Mucosa of stomach (tissue), 1 donor: ENCODE measurements at regions not wholly inside any gene's neighbourhood (a gene's known extent, or its start where the extent isn't known, plus 50 kb on each side); places are given as distances from the start of the nearest gene placed in this dataset.

Experiments
- H3K27me3 ChIP-seq: one replicate; pipeline ENCODE4 v1.7.0; 2013; ENCODE audit warnings: mild to moderate bottlenecking, low read length; ENCODE audit not compliant: control insufficient read depth, insufficient read depth
- H3K36me3 ChIP-seq: one replicate; pipeline ENCODE4 v1.7.0; 2013; ENCODE audit warnings: low read length; ENCODE audit not compliant: control insufficient read depth, insufficient read depth
- H3K4me1 ChIP-seq: one replicate; pipeline ENCODE4 v1.7.0; 2013; ENCODE audit warnings: mild to moderate bottlenecking, low read length; ENCODE audit not compliant: control insufficient read depth, insufficient read depth
- H3K4me3 ChIP-seq: one replicate; pipeline ENCODE4 v1.7.0; 2013; ENCODE audit warnings: low read length
- H3K9ac ChIP-seq: one replicate; pipeline ENCODE4 v1.7.0; 2013; ENCODE audit warnings: mild to moderate bottlenecking, low read length, moderate library complexity
- H3K9me3 ChIP-seq: one replicate; pipeline ENCODE4 v1.7.0; 2013; ENCODE audit warnings: mild to moderate bottlenecking, low read length, moderate library complexity; ENCODE audit not compliant: control insufficient read depth
- donor health status: Pancreatic carcinoma.

DNA sequence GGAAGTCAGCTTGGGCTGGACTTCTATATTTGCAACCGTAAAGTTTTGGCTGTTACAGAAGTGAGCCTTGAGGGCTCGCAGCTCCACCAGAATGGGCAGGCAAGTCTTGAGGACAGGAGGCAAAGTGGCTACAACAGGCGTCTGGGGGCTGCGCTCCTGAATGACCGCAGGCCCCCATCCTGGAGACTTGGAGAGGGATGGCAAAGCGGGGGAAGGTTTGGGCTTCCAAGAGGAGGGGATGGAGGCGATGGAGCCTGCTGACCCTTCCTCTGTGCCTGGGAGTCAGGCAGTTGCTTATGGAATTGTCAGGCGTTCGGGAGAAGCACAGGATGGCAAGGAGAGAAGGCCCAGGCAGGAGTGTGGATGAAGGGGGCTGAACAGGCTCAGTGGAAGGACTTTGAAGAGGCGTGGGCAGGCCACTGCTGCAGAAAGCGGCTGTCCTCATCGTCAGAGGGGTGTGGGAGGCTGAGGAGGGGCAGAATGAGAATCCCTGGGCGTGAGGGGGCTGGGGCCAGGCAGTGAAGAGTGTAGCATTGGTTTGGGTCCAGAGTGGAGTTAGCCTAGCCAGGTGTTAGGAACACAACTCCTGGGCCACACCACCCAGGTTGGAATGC, 72.3 kb downstream of the INHBB start:
- Histone ChIP-seq H3K27me3 (peaks cover 8% of the 10 kb centered on the region), H3K36me3 (no peaks in the 10 kb centered on the region), H3K4me1 (peaks cover 11% of the 10 kb centered on the region), H3K9ac (no peak overlapping the region), H3K4me3 (no peak overlapping the region), H3K9me3 (no peaks in the 10 kb centered on the region)

DNA sequence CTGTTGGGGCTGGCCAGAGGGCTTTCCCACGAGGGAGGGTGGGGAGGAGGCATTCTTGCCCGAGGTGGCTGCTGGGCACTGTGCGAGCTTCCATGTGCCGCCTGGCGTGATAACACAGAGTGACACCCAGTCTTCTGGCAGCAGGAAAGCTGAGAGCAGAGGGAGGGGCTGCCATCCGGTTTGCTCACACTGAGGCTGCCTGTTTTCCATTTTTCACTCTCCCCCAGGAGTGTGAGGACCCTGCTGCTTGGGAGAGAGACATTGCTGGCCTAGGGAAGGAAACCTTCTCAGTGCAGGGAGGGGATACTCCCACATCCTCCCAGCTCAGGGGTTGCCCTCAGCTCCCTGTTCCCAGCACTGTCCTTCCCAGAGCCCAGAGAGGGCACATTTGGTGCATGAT, 73.1 kb downstream of the INHBB start:
- no peaks in the 10 kb centered on the region for H3K9me3 ChIP-seq
- no peak overlapping the region for H3K4me3 ChIP-seq
- H3K36me3 ChIP-seq = no peaks in the 10 kb centered on the region
- peaks cover 8% of the 10 kb centered on the region for H3K27me3 ChIP-seq
- H3K4me1 ChIP-seq = peaks cover 11% of the 10 kb centered on the region
- H3K9ac ChIP-seq = no peak overlapping the region

DNA sequence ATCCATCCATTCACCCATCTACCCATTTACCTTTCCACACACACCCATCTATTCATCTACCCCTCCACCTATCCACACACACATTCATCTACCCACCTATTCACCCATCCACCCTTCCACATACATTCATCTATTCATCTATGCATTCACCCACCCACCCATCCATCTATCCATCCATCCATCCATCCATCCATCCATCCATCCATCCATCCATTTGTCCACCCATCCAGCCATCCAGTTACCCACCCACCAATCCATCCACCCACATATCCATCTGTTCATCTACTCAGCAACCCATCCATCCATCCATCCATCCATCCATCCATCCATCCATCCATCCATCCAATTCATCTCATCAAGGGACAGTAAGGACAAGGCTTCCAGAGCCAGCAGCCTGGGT, 74.0 kb downstream of the INHBB start:
- Histone ChIP-seq H3K9ac (no peak overlapping the region), H3K27me3 (peaks cover 8% of the 10 kb centered on the region), H3K36me3 (no peaks in the 10 kb centered on the region), H3K4me3 (no peak overlapping the region), H3K4me1 (peaks cover 11% of the 10 kb centered on the region), H3K9me3 (no peaks in the 10 kb centered on the region)

DNA sequence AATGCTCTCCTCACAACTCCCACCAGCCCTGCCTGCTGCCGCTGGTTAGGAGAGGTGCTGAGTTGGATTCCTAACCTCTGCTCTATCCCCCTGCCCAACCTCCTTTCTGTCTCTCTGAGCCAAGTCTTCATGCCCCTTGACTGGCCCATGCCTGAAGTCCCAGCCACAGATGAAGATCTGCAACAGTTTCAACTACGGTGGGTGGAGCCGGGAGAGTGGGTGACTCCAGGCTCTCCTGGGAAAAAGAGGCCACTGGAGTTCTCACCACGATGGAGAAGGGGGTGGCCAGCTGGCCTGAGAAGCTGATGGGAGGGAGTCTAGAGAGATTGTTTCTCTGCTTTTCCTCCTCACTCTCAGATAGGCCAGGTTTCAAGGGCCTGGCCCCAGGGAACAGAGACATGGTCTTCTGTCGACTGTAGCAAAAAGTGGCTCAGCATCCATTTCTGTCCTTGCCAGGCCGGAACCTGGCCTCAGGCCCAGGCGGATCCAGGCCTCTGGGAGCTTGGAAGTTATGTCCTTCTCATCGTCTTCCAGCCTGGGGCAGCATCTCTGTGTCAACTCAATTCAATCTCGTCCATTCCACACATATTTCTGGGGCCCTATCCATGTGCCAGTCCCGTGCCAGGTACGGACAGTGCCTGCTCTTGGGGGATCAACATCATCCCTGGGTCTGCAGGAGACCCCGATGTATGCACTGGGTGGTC, 75.3 kb downstream of the INHBB start:
- Histone ChIP-seq H3K9me3 (no peaks in the 10 kb centered on the region), H3K27me3 (peaks cover 8% of the 10 kb centered on the region), H3K4me1 (peaks cover 11% of the 10 kb centered on the region), H3K9ac (no peak overlapping the region), H3K4me3 (no peak overlapping the region), H3K36me3 (no peaks in the 10 kb centered on the region)

DNA sequence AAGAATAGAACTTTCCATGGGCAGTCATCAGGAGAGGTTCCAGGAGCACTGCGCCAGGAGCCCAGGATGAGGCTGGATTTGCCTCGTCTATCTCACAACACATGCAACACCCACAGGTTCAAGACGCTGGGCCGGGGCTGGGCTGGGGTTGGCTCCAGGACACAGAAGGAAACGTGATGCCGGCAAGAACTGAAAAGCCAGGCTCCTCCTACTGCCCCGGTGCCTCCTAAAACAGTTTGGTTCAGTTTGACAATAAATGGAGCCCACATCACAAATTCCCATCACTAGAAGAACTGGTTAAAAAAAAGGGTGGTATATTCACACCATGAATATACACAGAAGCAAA, 75.9 kb downstream of the INHBB start:
- no peak overlapping the region for H3K9ac ChIP-seq
- peaks cover 11% of the 10 kb centered on the region for H3K27me3 ChIP-seq
- no peaks in the 10 kb centered on the region for H3K36me3 ChIP-seq

DNA sequence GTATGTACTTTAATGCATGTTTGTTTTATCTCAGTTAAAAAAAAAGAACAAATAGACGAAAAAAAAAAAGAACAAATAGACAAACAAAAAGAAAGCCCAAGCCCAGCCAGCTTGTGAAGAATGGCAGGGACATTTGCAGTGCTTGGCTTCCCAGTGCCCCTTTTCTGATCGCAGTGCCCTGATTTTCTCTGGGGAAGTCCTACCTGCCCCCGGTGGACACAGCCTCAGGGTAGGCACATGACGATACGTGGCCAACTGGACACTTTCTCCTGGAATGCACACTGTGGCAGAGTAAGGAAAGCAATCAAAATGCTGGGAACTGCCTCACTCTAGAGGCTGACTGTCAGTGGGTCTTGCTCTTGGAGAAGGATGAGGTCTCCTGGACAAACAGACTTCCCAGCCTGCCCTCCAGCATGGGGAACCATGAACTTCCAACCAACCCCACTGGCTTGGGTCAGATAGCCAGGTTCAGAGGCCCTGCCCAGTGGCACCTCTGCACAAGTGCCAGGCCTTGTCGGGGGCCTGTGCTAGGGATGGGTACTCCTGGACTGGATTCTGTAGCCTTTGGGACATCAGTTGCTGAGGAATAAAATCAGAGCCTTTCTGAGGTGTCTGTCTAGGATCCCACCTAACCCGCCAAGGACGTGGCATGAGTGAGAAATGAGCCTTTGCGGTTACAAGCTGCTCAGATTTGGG, 76.7 kb downstream of the INHBB start:
- H3K4me3 ChIP-seq = no peak overlapping the region

More for the DNA sequence above, 75.9 kb downstream of the INHBB start:
- Histone ChIP-seq H3K4me1 (peaks cover 11% of the 10 kb centered on the region), H3K4me3 (no peak overlapping the region), H3K9me3 (no peaks in the 10 kb centered on the region)

DNA sequence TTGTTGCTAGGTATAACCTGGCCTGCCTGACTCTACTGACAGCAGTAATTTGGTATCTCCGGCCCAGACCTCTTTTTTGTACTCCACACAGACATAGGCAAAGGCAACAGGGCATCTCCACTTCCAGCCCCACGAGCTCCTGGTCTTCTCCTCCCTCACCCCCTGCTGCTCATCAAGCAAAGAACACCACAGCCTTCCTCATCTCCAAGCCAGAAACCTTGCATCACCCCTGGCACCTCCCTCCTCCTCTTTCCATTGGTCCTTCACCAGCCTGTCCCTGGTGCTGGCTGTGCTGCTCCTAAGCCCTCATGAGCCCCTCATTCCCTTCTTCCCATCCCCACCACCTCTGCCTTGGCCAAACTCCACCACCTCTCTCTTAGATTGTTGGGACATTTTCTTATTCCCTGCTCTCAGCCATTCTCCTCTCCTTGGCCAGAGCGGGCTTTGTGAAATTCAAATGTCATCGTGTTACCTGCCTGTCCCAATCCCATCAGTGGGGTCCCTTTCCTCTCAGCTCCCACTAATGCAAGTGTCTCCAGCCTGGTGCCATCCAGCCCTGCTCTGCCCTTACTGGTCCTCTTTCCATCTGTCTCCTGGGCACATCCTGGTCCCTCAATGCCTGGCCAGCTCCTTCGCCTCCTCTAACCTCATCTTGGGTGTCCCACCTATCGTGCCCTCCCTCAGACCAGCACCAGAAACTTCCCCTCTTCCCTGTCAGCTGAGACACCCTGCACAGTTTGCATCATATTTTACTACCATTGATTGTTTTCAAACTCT, 77.4 kb downstream of the INHBB start:
- Histone ChIP-seq H3K36me3 (no peaks in the 10 kb centered on the region), H3K4me3 (no peak overlapping the region), H3K9me3 (no peaks in the 10 kb centered on the region), H3K9ac (no peak overlapping the region), H3K4me1 (peaks cover 11% of the 10 kb centered on the region), H3K27me3 (peaks cover 11% of the 10 kb centered on the region)

More for the DNA sequence above, 76.7 kb downstream of the INHBB start:
- Histone ChIP-seq H3K9ac (no peak overlapping the region), H3K4me1 (peaks cover 11% of the 10 kb centered on the region), H3K27me3 (peaks cover 11% of the 10 kb centered on the region), H3K9me3 (no peaks in the 10 kb centered on the region), H3K36me3 (no peaks in the 10 kb centered on the region)

DNA sequence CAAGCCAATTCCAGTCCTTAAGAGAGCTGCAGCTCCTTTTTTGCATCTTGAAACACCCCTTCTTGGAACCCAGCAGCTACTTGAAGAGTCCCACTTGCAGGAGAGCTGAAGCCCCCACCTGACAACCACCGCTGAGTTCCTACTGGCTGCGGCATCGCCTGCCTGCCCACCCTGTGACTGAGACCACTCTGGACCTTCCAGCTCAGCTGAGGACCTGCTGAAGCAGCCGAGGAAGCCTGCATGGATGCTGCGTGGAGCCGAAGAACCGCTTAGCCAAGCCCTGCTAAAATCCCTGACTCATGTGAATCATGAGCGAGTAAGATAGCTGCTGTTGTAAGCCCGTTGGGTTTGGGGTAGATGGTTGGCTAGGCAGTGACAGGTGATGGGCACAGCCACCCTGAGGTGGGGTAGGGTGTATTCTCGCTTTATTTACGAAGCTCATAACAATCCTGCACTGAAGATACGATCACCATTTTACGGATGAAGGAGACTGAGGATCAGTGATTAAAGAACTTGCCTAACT, 78.4 kb downstream of the INHBB start:
- H3K9me3 ChIP-seq = no peaks in the 10 kb centered on the region
- peaks cover 11% of the 10 kb centered on the region for H3K27me3 ChIP-seq

DNA sequence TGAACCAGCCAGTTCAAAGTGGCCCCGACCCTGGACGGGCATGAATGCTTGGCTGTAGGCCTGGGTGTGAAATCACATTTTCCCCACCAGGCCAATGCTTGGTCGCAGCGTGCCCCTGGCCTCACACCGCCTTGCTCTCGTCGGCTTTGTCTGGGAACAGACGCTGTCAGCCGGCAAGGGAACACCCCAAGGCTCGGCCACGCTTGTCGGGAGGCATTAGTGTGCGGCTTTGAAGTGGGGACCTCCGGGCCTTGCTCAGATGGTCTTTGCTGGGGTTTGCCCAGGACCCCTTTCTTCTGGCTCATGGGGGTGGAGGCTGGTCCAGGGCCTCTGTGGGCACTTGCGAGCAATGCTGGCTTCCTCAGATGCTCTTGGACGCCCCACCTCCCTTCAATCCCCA, 79.1 kb downstream of the INHBB start:
- no peaks in the 10 kb centered on the region for H3K36me3 ChIP-seq
- no peaks in the 10 kb centered on the region for H3K9me3 ChIP-seq
- H3K4me1 ChIP-seq = peaks cover 4% of the 10 kb centered on the region
- H3K9ac ChIP-seq = no peak overlapping the region
- H3K4me3 ChIP-seq = no peak overlapping the region
- peaks cover 11% of the 10 kb centered on the region for H3K27me3 ChIP-seq

More for the DNA sequence above, 78.4 kb downstream of the INHBB start:
- Histone ChIP-seq H3K4me3 (no peak overlapping the region), H3K9ac (no peak overlapping the region), H3K4me1 (peaks cover 5% of the 10 kb centered on the region), H3K36me3 (no peaks in the 10 kb centered on the region)

DNA sequence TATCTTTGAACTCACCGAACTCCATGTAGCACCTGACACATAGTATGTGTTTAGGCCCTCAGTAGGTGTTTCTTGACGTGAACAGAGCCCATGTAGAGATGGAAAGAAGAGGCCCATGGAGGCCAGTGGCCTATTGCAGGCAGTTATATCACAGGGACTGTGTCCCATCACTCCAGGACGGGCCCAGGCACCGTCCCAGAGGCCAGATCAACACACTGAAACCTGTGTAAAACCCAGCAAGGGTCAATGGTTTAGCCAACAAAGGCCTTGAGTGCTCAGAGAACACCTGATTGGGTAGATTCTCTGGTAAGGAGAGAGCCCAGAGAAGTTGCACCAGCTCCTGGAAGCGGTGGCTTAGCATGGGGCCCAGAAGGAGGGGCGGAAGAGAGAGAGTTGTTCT, 82.8 kb downstream of the INHBB start:
- Histone ChIP-seq H3K36me3 (no peaks in the 10 kb centered on the region), H3K27me3 (peaks cover 3% of the 10 kb centered on the region), H3K4me1 (no peaks in the 10 kb centered on the region), H3K9ac (no peak overlapping the region), H3K4me3 (no peak overlapping the region), H3K9me3 (no peaks in the 10 kb centered on the region)

DNA sequence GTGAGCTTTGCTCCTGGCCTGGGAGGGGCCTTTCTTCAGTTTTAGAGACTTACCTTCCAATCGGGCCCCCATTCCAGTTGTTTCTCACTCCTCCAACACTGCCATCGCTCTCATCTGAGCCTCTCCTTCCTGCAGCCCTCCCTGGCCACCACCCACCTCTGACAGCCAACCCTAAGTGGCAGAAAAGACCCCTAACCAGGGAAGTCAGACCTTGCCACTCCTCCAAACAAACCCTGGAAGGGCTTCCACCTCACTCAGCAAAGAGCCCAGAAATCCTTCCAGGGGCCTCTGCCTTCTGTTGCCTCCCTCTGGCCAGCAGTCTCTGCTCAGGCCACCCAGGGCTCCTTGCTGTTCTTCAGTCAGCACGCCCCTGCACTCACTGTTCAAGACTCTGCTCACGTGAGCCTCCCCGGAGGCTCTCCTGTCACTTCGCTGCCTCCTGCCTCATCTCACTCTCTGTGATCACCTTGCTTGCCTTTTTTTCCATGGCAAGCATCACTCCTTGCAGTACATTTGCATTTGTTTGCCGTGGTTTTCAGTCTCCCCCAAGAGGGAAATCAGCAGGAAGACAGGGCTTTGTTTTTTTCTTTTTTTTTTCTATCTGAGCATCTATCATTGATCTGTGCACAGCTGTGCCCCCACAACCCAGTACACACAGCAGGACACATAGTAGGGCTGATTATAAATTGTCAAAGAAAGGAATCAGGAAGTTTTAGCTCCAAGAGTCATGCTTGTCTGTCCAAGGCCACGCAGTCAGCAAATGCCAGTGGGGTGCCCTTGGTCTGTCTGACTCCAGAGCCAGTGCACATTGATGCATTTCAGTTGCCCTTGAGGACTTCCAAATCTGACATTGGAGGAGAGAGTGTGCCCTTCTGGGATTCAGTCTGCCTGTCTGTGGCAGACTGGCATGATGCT, 83.9 kb downstream of the INHBB start:
- Histone ChIP-seq H3K9ac (no peak overlapping the region), H3K4me1 (no peaks in the 10 kb centered on the region), H3K9me3 (no peaks in the 10 kb centered on the region), H3K36me3 (no peaks in the 10 kb centered on the region), H3K4me3 (no peak overlapping the region), H3K27me3 (peaks cover 3% of the 10 kb centered on the region)
